A204.1 (cell line): ENCODE measurements at regions not wholly inside any gene's neighbourhood (a gene's known extent, or its start where the extent isn't known, plus 50 kb on each side); places are given as distances from the start of the nearest gene placed in this dataset.

Experiments
- FAIRE-seq: peaks from 2 replicates; lab custom pipeline; 2012; peaks lifted over from hg19 to GRCh38; lab: Jason Lieb, UNC

- FAIRE-seq: no peak
These were observed 80.0 kb downstream of the CENPW start for GRCh38 chr6:126419901-126420300.

GRCh38 chr6:126422912-126423311 lies 83.0 kb downstream of the CENPW start:
- no peak for FAIRE-seq

GRCh38 chr6:126427713-126428112 lies 87.8 kb downstream of the CENPW start:
- FAIRE-seq: no peak

- FAIRE-seq: no peak
These were observed 90.0 kb downstream of the CENPW start for GRCh38 chr6:126429866-126430265.

- no peak for FAIRE-seq
These were observed 92.6 kb downstream of the CENPW start for GRCh38 chr6:126432564-126432963.

- FAIRE-seq: no peak
These were observed 94.0 kb downstream of the CENPW start for GRCh38 chr6:126433927-126434326.

GRCh38 chr6:126437205-126437604 lies 97.3 kb downstream of the CENPW start:
- no peak for FAIRE-seq

GRCh38 chr6:126439040-126439439 lies 99.1 kb downstream of the CENPW start:
- no peak for FAIRE-seq

- FAIRE-seq: no peak
These were observed 101.0 kb downstream of the CENPW start for GRCh38 chr6:126440923-126441322.

GRCh38 chr6:126444659-126445273 lies 104.9 kb downstream of the CENPW start:
- no peak for FAIRE-seq

- FAIRE-seq: no peak
These were observed 106.3 kb downstream of the CENPW start for GRCh38 chr6:126446248-126446647.

GRCh38 chr6:126447367-126447766 lies 107.5 kb downstream of the CENPW start:
- FAIRE-seq: no peak

GRCh38 chr6:126461045-126461444 lies 121.1 kb downstream of the CENPW start:
- FAIRE-seq: no peak

GRCh38 chr6:126464245-126464644 lies 124.3 kb downstream of the CENPW start:
- no peak for FAIRE-seq

- FAIRE-seq: peak; percentile 52
These were observed 135.5 kb downstream of the CENPW start for GRCh38 chr6:126475449-126475848.

- FAIRE-seq: no peak
These were observed 137.8 kb downstream of the CENPW start for GRCh38 chr6:126477678-126478077.

- FAIRE-seq: no peak
These were observed 140.4 kb downstream of the CENPW start for GRCh38 chr6:126480268-126480667.

GRCh38 chr6:126481319-126481718 lies 141.4 kb downstream of the CENPW start:
- FAIRE-seq: no peak

- no peak for FAIRE-seq
These were observed 164.9 kb downstream of the CENPW start for GRCh38 chr6:126504792-126505191.

GRCh38 chr6:126513198-126513597 lies 173.3 kb downstream of the CENPW start:
- no peak for FAIRE-seq

GRCh38 chr6:126516411-126516810 lies 176.5 kb downstream of the CENPW start:
- no peak for FAIRE-seq

- no peak for FAIRE-seq
These were observed 185.0 kb downstream of the CENPW start for GRCh38 chr6:126524811-126525326.

GRCh38 chr6:126526547-126526946 lies 186.6 kb downstream of the CENPW start:
- FAIRE-seq: no peak

GRCh38 chr6:126526996-126527606 lies 187.2 kb downstream of the CENPW start:
- FAIRE-seq: no peak
